ENCODE measurements at regions not wholly inside any gene's neighbourhood (a gene's known extent, or its start where the extent isn't known, plus 50 kb on each side); places are given as distances from the start of the nearest gene placed in this dataset.

DNA sequence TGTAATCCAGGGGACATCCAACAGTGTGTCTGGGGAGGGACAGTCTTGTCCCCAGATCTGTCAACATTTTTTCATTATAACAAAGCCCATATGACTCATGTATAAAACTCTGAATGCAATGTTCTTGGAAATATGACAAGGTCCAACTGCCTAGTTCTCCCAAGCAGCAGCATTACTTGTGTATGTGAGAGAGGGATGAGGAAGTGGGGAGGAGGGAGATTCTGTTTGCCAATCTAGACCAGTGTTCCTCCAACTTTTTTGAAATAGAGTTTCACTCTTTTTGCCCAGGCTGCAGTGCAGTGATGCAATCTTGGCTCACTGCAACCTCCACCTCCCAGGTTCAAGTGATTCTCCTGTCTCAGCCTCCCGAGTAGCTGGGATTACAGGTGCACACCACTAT is 394.8 kb downstream of the DHX35 start:
- Histone ChIP-seq H2AFZ (ENCODE audit: low read depth, low read length) (no peak overlapping the region), H3K79me2 (ENCODE audit: control insufficient read depth, insufficient read depth, low read length) (no peaks in the 10 kb centered on the region), H4K20me1 (replicated peaks; ENCODE audit: control insufficient read depth, extremely low read depth, insufficient read depth, low read length) (no peaks in the 10 kb centered on the region), H3K27me3 (ENCODE audit: control insufficient read depth in 2 of 2, insufficient read depth in 2 of 2, low read length in 2 of 2) (no peaks in the 10 kb centered on the region), H3K27ac (ENCODE audit: insufficient read depth, low read depth, low read length) (no peak overlapping the region), H3K36me3 (ENCODE audit: control insufficient read depth in 2 of 2, extremely low read depth in 1 of 2, insufficient read depth in 2 of 2, low read length in 2 of 2) (no peaks in the 10 kb centered on the region), H3K9me1 (replicated peaks; ENCODE audit: control insufficient read depth, extremely low read depth, insufficient read depth, low read length) (no peaks in the 10 kb centered on the region), H3K4me3 (replicated peaks in 1 of 3; ENCODE audit: insufficient read depth in 1 of 3, low read depth in 1 of 3, low read length in 3 of 3) (no peak overlapping the region), H3K9ac (replicated peaks; ENCODE audit: extremely low read depth, insufficient read depth, low read length) (no peak overlapping the region), H3K4me1 (ENCODE audit: control insufficient read depth, extremely low read depth, insufficient read depth, low read length) (no peaks in the 10 kb centered on the region), H3K9me3 (replicated peaks; ENCODE audit: control insufficient read depth, insufficient read depth, low read length) (no peaks in the 10 kb centered on the region), H3K4me2 (ENCODE audit: insufficient read depth, low read length) (no peak overlapping the region)
- intact Hi-C loops (cut with micrococcal nuclease) (no loop called here), dilution Hi-C loops (cut with MboI; ENCODE audit: extremely low pct_ligation_motif_present, low sequenced_read_pairs) (no loop called here)
- CTCF ChIA-PET = no interaction called here
- TF ChIP-seq GATA2 (IDR thresholded peaks at IDR 0.05; ENCODE audit: insufficient read depth, insufficient read length, low read depth, low read length) (no peak), POLR2AphosphoS5 (IDR thresholded peaks at IDR 0.05; ENCODE audit: insufficient read depth, low read depth, low read length) (no peak), MYC (IDR thresholded peaks at IDR 0.05; ENCODE audit: low read depth, low read length) (no peak)
- TF ChIP-seq, protein P1, sequence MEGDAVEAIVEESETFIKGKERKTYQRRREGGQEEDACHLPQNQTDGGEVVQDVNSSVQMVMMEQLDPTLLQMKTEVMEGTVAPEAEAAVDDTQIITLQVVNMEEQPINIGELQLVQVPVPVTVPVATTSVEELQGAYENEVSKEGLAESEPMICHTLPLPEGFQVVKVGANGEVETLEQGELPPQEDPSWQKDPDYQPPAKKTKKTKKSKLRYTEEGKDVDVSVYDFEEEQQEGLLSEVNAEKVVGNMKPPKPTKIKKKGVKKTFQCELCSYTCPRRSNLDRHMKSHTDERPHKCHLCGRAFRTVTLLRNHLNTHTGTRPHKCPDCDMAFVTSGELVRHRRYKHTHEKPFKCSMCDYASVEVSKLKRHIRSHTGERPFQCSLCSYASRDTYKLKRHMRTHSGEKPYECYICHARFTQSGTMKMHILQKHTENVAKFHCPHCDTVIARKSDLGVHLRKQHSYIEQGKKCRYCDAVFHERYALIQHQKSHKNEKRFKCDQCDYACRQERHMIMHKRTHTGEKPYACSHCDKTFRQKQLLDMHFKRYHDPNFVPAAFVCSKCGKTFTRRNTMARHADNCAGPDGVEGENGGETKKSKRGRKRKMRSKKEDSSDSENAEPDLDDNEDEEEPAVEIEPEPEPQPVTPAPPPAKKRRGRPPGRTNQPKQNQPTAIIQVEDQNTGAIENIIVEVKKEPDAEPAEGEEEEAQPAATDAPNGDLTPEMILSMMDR (IDR thresholded peaks at IDR 0.05; ENCODE audit: extremely low read depth in 1 of 2, insufficient read depth in 1 of 2, low read depth in 1 of 2, low read length in 2 of 2) = no peak
- POLR2A ChIA-PET = no interaction called here
- BruUV-seq (replicated peaks) = no TSS peak
- FAIRE-seq (no peak), DNase-seq (ENCODE audit: low read depth, low spot score) (no peak)

DNA sequence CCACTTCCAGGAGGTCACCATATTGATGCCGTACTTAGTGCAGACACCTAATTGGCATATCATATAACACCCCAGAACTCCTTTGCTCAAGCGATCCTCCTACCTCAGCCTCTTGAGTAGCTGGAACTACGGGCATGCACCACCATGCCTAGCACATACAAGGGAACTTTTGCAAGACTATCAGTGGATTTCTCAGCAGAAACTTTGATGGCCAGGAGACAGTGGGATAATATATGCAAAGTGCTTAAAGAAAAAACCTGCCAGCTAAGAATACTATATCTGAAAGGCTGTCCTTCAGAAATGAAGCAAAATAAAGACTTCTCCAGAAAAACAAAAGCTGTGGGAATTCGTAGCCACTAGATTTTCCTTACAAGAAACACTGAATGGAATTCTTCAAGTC is 387.1 kb downstream of the DHX35 start:
- no peak for TF ChIP-seq FOS (IDR thresholded peaks at IDR 0.05; ENCODE audit: borderline replicate concordance, insufficient read depth, low read length)
- TF ChIP-seq MYC (IDR thresholded peaks at IDR 0.05; ENCODE audit: low read depth, low read length) = no peak
- no peak for TF ChIP-seq GATA2 (IDR thresholded peaks at IDR 0.05; ENCODE audit: insufficient read depth, insufficient read length, low read depth, low read length)
- TF ChIP-seq EZH2 (IDR thresholded peaks at IDR 0.05; ENCODE audit: borderline replicate concordance, low read depth, low read length, severe bottlenecking) = no peak
- TF ChIP-seq JUN (IDR thresholded peaks at IDR 0.05; ENCODE audit: borderline replicate concordance, insufficient read depth, insufficient read length, low read depth) = no peak
- TF ChIP-seq POLR2AphosphoS5 (IDR thresholded peaks at IDR 0.05; ENCODE audit: insufficient read depth, low read depth, low read length) = no peak
- TF ChIP-seq, protein P1 (IDR thresholded peaks at IDR 0.05; ENCODE audit: extremely low read depth in 1 of 2, insufficient read depth in 1 of 2, low read depth in 1 of 2, low read length in 2 of 2) = no peak
- no peak for TF ChIP-seq POLR2A (IDR thresholded peaks at IDR 0.05; ENCODE audit: low read depth, low read length)
- TF ChIP-seq, protein P2, sequence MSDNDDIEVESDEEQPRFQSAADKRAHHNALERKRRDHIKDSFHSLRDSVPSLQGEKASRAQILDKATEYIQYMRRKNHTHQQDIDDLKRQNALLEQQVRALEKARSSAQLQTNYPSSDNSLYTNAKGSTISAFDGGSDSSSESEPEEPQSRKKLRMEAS (IDR thresholded peaks at IDR 0.05; ENCODE audit: insufficient read depth, insufficient read length) = no peak
- H3K9ac ChIP-seq (replicated peaks; ENCODE audit: extremely low read depth, insufficient read depth, low read length) = no peak overlapping the region
- H3K27ac ChIP-seq (ENCODE audit: insufficient read depth, low read depth, low read length) = no peak overlapping the region
- no peak for FAIRE-seq
- H3K9me1 ChIP-seq (replicated peaks; ENCODE audit: control insufficient read depth, extremely low read depth, insufficient read depth, low read length) = no peaks in the 10 kb centered on the region
- H3K9me3 ChIP-seq (replicated peaks; ENCODE audit: control insufficient read depth, insufficient read depth, low read length) = no peaks in the 10 kb centered on the region
- dilution Hi-C loops (cut with MboI; ENCODE audit: extremely low pct_ligation_motif_present, low sequenced_read_pairs) = no loop called here
- POLR2A ChIA-PET = no interaction called here
- BruUV-seq (replicated peaks) = no TSS peak
- no peaks in the 10 kb centered on the region for H4K20me1 ChIP-seq (replicated peaks; ENCODE audit: control insufficient read depth, extremely low read depth, insufficient read depth, low read length)
- no peaks in the 10 kb centered on the region for H3K79me2 ChIP-seq (ENCODE audit: control insufficient read depth, insufficient read depth, low read length)
- H3K4me3 ChIP-seq (replicated peaks in 1 of 3; ENCODE audit: insufficient read depth in 1 of 3, low read depth in 1 of 3, low read length in 3 of 3) = no peak overlapping the region
- H2AFZ ChIP-seq (ENCODE audit: low read depth, low read length) = no peak overlapping the region
- no peaks in the 10 kb centered on the region for H3K27me3 ChIP-seq (ENCODE audit: control insufficient read depth in 2 of 2, insufficient read depth in 2 of 2, low read length in 2 of 2)
- CTCF ChIA-PET = no interaction called here
- H3K4me2 ChIP-seq (ENCODE audit: insufficient read depth, low read length) = no peak overlapping the region
- no peaks in the 10 kb centered on the region for H3K36me3 ChIP-seq (ENCODE audit: control insufficient read depth in 2 of 2, extremely low read depth in 1 of 2, insufficient read depth in 2 of 2, low read length in 2 of 2)
- H3K4me1 ChIP-seq (ENCODE audit: control insufficient read depth, extremely low read depth, insufficient read depth, low read length) = no peaks in the 10 kb centered on the region
- no peak for DNase-seq (ENCODE audit: low read depth, low spot score)
- intact Hi-C loops (cut with micrococcal nuclease) = no loop called here
